Testis (tissue), 2 donors: ENCODE measurements at regions not wholly inside any gene's neighbourhood (a gene's known extent, or its start where the extent isn't known, plus 50 kb on each side); places are given as distances from the start of the nearest gene placed in this dataset.

ENCODE experiments used
- DNase-seq: peaks from one replicate; pipeline ENCODE4 v3.0.0-alpha.2; 2019
- H3K27ac ChIP-seq, 2 donors: fragments of 200-600 bp; sonication (generic); one replicate each; pipeline ENCODE4 v1.5.1; 2019
- H3K27me3 ChIP-seq: fragments of 200-600 bp; sonication (generic); one replicate; pipeline ENCODE4 v1.5.1; 2019
- H3K36me3 ChIP-seq: fragments of 200-600 bp; sonication (generic); one replicate; pipeline ENCODE4 v1.5.1; 2017; ENCODE audit warnings: low read depth; ENCODE audit errors: missing control alignments
- H3K4me1 ChIP-seq: fragments of 200-600 bp; sonication (generic); one replicate; pipeline ENCODE4 v1.5.1; 2019
- H3K4me3 ChIP-seq, 2 donors: fragments of 200-600 bp; sonication (generic); one replicate each; pipeline ENCODE4 v1.5.1; 2017 to 2019
- H3K9me3 ChIP-seq: fragments of 200-600 bp; sonication (generic); one replicate; pipeline ENCODE4 v1.5.1; 2017
- POLR2A ChIP-seq: fragments of 450-650 bp; IDR thresholded peaks from one replicate; pipeline ENCODE4 v1.6.1; 2017; ENCODE audit warnings: antibody characterized with exemption, mild to moderate bottlenecking, moderate library complexity
- WGBS, 2 donors: methylation state at CpG; one replicate each; pipeline ENCODE4 v1.1.5; 2018; 5-methylcytosine and 5-hydroxymethylcytosine counted together
- intact Hi-C: fragments of 100-400 bp; cut with DNase I; formaldehyde crosslinking; loops from one replicate; pipeline ENCODE4 v1.15.1; 2023; ENCODE audit warnings: low total_unique reads
- TF ChIP-seq, protein P1 (sequence below), 3 experiments: fragments of 450-650 bp in 2 of 3; fragments of 200-600 bp in 1 of 3; sonication (generic) in 1 of 3; IDR thresholded peaks; one replicate each; pipeline ENCODE4 v1.5.1; 2016 to 2019; ENCODE audit warnings: antibody characterized with exemption in 3 of 3, mild to moderate bottlenecking in 2 of 3, moderate library complexity in 1 of 3

DNA sequence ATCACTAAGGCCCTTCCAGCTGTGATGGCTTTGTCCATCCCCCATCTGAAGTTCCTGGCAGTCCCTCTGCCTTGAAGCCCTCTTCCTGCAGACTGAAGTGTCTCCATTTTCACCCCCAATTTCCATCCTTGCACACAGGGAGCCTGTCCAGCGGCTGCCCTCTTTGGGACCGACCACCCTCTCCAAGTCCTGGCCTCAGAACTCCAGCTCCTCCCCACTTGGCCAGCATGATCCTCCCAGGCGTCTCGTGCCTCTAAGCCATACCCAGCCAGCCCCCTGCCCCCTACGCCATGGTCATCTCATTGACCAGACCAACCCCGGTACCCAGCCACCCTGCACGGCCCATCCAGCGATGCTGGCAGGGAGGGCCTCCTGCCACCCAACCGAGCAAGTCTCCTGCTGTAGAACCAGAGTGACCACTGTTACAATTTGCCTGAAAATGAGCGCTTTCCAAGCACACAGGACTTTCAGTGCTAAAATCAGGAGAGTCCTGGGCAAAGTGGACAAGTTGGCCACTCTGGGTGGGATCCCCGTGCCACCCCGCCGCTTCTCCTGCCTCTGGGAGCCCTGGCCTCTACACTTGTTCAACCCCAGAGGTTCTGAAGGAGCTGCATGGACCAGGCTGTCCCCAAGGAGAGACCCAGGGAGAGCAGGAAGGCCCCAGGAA is 362.0 kb downstream of the SEC14L1 start:
- H3K36me3 ChIP-seq = no peaks in the 10 kb centered on the region
- H3K4me1 ChIP-seq = peaks cover 10% of the 10 kb centered on the region
- no peak for TF ChIP-seq POLR2A
- TF ChIP-seq, protein P1, sequence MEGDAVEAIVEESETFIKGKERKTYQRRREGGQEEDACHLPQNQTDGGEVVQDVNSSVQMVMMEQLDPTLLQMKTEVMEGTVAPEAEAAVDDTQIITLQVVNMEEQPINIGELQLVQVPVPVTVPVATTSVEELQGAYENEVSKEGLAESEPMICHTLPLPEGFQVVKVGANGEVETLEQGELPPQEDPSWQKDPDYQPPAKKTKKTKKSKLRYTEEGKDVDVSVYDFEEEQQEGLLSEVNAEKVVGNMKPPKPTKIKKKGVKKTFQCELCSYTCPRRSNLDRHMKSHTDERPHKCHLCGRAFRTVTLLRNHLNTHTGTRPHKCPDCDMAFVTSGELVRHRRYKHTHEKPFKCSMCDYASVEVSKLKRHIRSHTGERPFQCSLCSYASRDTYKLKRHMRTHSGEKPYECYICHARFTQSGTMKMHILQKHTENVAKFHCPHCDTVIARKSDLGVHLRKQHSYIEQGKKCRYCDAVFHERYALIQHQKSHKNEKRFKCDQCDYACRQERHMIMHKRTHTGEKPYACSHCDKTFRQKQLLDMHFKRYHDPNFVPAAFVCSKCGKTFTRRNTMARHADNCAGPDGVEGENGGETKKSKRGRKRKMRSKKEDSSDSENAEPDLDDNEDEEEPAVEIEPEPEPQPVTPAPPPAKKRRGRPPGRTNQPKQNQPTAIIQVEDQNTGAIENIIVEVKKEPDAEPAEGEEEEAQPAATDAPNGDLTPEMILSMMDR (IDR thresholded peaks at IDR 0.05) = no peak
- H3K27me3 ChIP-seq = no peaks in the 10 kb centered on the region
- WGBS, 2 donors = 90 to 96% methylated on average over 7 to 13 of the region's 13 CpGs
- H3K4me3 ChIP-seq = no peak overlapping the region
- intact Hi-C loops = no loop called here
- DNase-seq = peak; percentile 9
- no peaks in the 10 kb centered on the region for H3K9me3 ChIP-seq
- no peak overlapping the region for H3K27ac ChIP-seq

DNA sequence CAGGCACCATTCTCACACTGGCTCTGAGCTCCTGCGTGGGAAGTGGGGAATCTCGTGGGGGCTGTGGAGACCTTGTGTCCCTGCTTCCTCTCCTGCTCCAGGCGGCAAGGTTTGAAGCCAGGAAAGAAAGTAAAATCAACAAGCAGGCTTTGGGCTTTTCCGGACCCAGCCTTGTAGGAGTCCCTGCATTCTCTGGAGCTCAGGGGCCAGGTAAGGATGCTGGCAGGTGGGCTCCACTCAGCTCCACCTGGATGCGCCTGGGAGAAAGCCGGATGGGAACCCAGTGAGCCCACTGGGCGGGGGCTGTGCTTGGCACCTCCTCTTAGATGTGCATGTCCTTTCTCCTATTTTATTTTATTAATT is 362.5 kb downstream of the SEC14L1 start:
- peaks cover 10% of the 10 kb centered on the region for H3K4me1 ChIP-seq
- intact Hi-C loops = no loop called here
- DNase-seq = no peak
- H3K36me3 ChIP-seq = no peaks in the 10 kb centered on the region
- H3K27me3 ChIP-seq = no peaks in the 10 kb centered on the region
- H3K4me3 ChIP-seq = no peak overlapping the region
- TF ChIP-seq, protein P1 (IDR thresholded peaks at IDR 0.05) = no peak
- no peak for TF ChIP-seq POLR2A
- no peak overlapping the region for H3K27ac ChIP-seq
- WGBS, 2 donors = 80 to 88% methylated on average over 7 of the region's 7 CpGs
- no peaks in the 10 kb centered on the region for H3K9me3 ChIP-seq

DNA sequence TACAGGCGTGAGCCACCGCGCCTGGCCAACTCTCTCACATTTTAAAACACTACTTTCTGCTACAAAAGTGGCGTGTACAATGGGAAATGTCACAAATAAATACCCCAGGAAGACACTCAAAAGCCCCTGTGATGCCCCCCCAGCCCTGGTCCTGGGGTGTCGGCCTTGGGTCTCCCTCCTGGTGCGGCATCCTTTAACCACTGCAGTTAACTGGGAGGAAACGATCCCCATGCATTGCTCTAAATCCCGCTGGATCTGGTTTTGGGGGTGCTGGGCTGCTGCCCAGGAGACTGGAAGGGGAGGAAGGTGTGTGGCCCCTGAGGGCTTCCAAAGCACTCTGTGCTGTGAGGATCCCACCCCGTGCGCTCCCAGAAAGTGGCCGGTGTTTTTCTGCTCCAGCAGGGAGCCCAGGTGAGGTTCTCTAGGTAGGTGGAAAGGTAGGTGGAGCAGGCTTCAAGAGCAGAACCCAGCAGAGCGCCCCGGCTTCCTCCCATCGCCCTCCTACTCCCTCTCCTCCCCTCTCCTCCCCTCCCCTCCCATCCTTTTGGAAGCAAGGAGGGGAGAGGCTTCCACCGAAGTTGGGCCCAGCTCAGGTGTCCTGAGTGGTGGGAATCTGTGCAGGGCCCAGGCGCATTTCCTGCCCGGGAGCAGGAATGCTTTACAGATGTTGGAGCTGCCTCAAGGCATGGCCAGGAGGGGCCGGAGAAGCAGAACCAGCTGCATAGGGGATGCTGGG is 363.3 kb downstream of the SEC14L1 start:
- Histone ChIP-seq H3K9me3 (no peaks in the 10 kb centered on the region), H3K27ac (no peak overlapping the region), H3K27me3 (no peaks in the 10 kb centered on the region), H3K4me1 (peaks cover 10% of the 10 kb centered on the region), H3K36me3 (no peaks in the 10 kb centered on the region), H3K4me3 (no peak overlapping the region)
- intact Hi-C loops = no loop called here
- peak; percentile 12 for DNase-seq
- WGBS, 2 donors = 82 to 95% methylated on average over 14 to 18 of the region's 18 CpGs
- TF ChIP-seq, protein P1 (IDR thresholded peaks at IDR 0.05) = no peak
- no peak for TF ChIP-seq POLR2A

DNA sequence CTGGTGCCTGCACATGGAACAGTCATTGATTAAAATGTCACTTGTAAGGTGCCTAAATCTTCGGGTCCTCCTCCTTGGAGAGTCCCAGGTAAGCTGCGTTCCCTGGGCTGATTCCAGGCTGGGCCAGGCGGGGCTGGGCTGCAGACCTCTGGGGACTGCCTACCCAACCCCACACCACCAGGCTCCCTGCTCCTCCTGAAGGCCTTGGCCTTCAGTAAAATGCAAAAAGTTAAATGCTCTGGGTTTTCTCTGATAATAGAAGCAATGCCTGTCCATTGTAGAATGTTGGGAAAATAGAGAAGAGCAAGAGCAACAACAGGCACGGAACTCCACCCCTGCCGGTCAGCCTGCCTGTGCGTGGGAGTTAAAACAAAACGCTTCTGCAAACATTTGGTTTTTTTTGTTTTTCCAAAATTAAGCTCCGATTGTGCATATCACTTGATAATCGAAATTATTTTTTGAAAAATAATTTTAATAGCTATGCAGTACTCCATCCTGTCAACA is 363.9 kb downstream of the SEC14L1 start:
- intact Hi-C loops = no loop called here
- Histone ChIP-seq H3K9me3 (no peaks in the 10 kb centered on the region), H3K36me3 (no peaks in the 10 kb centered on the region), H3K27me3 (no peaks in the 10 kb centered on the region), H3K4me3 (no peak overlapping the region), H3K27ac (no peak overlapping the region), H3K4me1 (peaks cover 10% of the 10 kb centered on the region)
- peak; percentile 17 for DNase-seq
- TF ChIP-seq POLR2A = no peak
- TF ChIP-seq, protein P1 (IDR thresholded peaks at IDR 0.05) = no peak
- 37 to 51% methylated on average over 7 to 9 of the region's 9 CpGs for WGBS, 2 donors
